BLaER1 (cell line): ENCODE measurements at regions not wholly inside any gene's neighbourhood (a gene's known extent, or its start where the extent isn't known, plus 50 kb on each side); places are given as distances from the start of the nearest gene placed in this dataset.

Experiments
- H3K27ac ChIP-seq: shearing (Covaris generic); formaldehyde crosslinking; 2 replicates; pipeline ENCODE4 v1.8.1; 2022
- H3K27me3 ChIP-seq: shearing (Covaris generic); formaldehyde crosslinking; 2 replicates; pipeline ENCODE4 v1.8.1; 2022
- H3K36me3 ChIP-seq: shearing (Covaris generic); formaldehyde crosslinking; 2 replicates; pipeline ENCODE4 v1.8.1; 2022
- H3K4me1 ChIP-seq: shearing (Covaris generic); formaldehyde crosslinking; 2 replicates; pipeline ENCODE4 v1.8.1; 2022
- H3K4me2 ChIP-seq: shearing (Covaris generic); formaldehyde crosslinking; 2 replicates; pipeline ENCODE4 v1.8.1; 2022
- H3K4me3 ChIP-seq: shearing (Covaris generic); formaldehyde crosslinking; 2 replicates; pipeline ENCODE4 v1.8.1; 2022
- H3K9ac ChIP-seq: shearing (Covaris generic); formaldehyde crosslinking; 2 replicates; pipeline ENCODE4 v1.8.1; 2022
- H3K9me3 ChIP-seq: shearing (Covaris generic); formaldehyde crosslinking; 2 replicates; pipeline ENCODE4 v1.8.1; 2022
- H4K20me1 ChIP-seq: shearing (Covaris generic); formaldehyde crosslinking; 2 replicates; pipeline ENCODE4 v1.8.1; 2022
- Cebpa-rat ChIP-seq: shearing (Covaris generic); IDR thresholded peaks from 2 replicates; pipeline ENCODE4 v1.8.1; 2022

GRCh38 chr6:147906361-147906760 lies 397.9 kb downstream of the SAMD5 start:
- Histone ChIP-seq H3K9me3 (no peaks in the 10 kb centered on the region), H3K9ac (no peak overlapping the region), H3K27me3 (no peaks in the 10 kb centered on the region), H3K4me3 (no peak overlapping the region), H3K27ac (no peak overlapping the region), H3K36me3 (no peaks in the 10 kb centered on the region), H4K20me1 (no peaks in the 10 kb centered on the region), H3K4me1 (no peaks in the 10 kb centered on the region), H3K4me2 (no peak overlapping the region)
- TF ChIP-seq Cebpa-rat = no peak

DNA sequence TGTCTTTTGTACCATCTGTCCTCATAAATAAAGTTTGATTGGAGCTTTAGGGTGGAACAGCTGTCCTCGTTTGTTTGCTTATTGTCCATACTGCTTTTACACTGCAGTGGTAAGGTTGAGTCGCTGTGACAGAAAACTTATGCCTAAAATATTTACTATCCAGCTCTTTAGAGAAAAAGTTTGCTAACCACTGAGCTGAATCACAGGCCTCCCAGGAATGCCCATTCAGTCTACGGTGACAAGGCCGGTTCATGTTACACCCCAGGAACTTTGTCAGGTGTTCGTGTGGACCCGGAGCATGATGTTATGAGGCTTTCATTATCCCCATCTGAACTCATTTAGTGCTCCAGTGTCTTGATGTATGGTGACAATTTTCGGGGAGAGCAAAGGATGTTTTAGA lies 401.1 kb downstream of the SAMD5 start:
- H3K4me3 ChIP-seq = no peak overlapping the region
- H3K36me3 ChIP-seq = no peaks in the 10 kb centered on the region
- no peaks in the 10 kb centered on the region for H3K27me3 ChIP-seq
- no peaks in the 10 kb centered on the region for H3K9me3 ChIP-seq
- H3K4me2 ChIP-seq = no peak overlapping the region
- no peak for TF ChIP-seq Cebpa-rat
- H3K27ac ChIP-seq = no peak overlapping the region
- no peak overlapping the region for H3K9ac ChIP-seq
- no peaks in the 10 kb centered on the region for H4K20me1 ChIP-seq
- H3K4me1 ChIP-seq = no peaks in the 10 kb centered on the region

GRCh38 chr6:147910281-147910680 lies 401.8 kb downstream of the SAMD5 start:
- TF ChIP-seq Cebpa-rat = no peak
- H3K9ac ChIP-seq = no peak overlapping the region
- no peaks in the 10 kb centered on the region for H3K27me3 ChIP-seq
- no peak overlapping the region for H3K27ac ChIP-seq
- no peak overlapping the region for H3K4me3 ChIP-seq
- no peak overlapping the region for H3K4me2 ChIP-seq
- no peaks in the 10 kb centered on the region for H4K20me1 ChIP-seq
- no peaks in the 10 kb centered on the region for H3K9me3 ChIP-seq
- H3K4me1 ChIP-seq = no peaks in the 10 kb centered on the region
- H3K36me3 ChIP-seq = no peaks in the 10 kb centered on the region

GRCh38 chr6:147911057-147911456 lies 402.6 kb downstream of the SAMD5 start:
- Histone ChIP-seq H3K9ac (no peak overlapping the region), H3K4me2 (no peak overlapping the region), H3K36me3 (no peaks in the 10 kb centered on the region), H4K20me1 (no peaks in the 10 kb centered on the region), H3K4me1 (no peaks in the 10 kb centered on the region), H3K4me3 (no peak overlapping the region), H3K9me3 (no peaks in the 10 kb centered on the region), H3K27ac (no peak overlapping the region), H3K27me3 (no peaks in the 10 kb centered on the region)
- TF ChIP-seq Cebpa-rat = no peak

GRCh38 chr6:147911686-147912085 lies 403.2 kb downstream of the SAMD5 start:
- no peak for TF ChIP-seq Cebpa-rat
- H3K9me3 ChIP-seq = no peaks in the 10 kb centered on the region
- no peak overlapping the region for H3K4me2 ChIP-seq
- no peaks in the 10 kb centered on the region for H4K20me1 ChIP-seq
- H3K36me3 ChIP-seq = no peaks in the 10 kb centered on the region
- no peaks in the 10 kb centered on the region for H3K4me1 ChIP-seq
- H3K9ac ChIP-seq = no peak overlapping the region
- no peaks in the 10 kb centered on the region for H3K27me3 ChIP-seq
- H3K27ac ChIP-seq = no peak overlapping the region
- no peak overlapping the region for H3K4me3 ChIP-seq

GRCh38 chr6:147922799-147923198 lies 414.3 kb downstream of the SAMD5 start:
- H3K9me3 ChIP-seq = peaks cover 15% of the 10 kb centered on the region
- H3K36me3 ChIP-seq = no peaks in the 10 kb centered on the region
- TF ChIP-seq Cebpa-rat = no peak
- no peaks in the 10 kb centered on the region for H3K27me3 ChIP-seq
- H3K9ac ChIP-seq = no peak overlapping the region
- H3K4me1 ChIP-seq = no peaks in the 10 kb centered on the region
- no peak overlapping the region for H3K4me3 ChIP-seq
- H4K20me1 ChIP-seq = no peaks in the 10 kb centered on the region
- H3K27ac ChIP-seq = no peak overlapping the region
- no peak overlapping the region for H3K4me2 ChIP-seq

GRCh38 chr6:147924598-147924997 lies 416.1 kb downstream of the SAMD5 start:
- H4K20me1 ChIP-seq = no peaks in the 10 kb centered on the region
- no peaks in the 10 kb centered on the region for H3K4me1 ChIP-seq

DNA sequence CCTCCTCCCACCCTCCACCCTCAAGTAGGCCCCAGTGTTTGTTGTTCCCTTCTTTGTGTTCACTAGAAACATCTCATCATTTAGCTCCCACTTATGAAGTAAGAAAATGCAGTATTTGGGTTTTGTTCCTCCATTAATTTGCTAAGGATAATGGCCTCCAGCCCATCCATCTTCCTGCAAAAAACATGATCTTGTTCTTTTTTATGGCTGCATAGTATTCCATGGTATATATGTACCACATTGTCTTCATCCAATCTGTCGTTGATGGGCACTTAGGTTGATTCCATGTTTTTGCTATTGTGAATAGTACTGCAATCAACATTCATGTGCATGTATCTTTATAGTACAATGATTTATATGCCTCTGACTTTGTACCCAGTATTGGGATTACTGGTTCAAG lies 416.8 kb upstream of the SASH1 start:
- Histone ChIP-seq H3K27me3 (no peaks in the 10 kb centered on the region), H3K9ac (no peak overlapping the region), H3K9me3 (peaks cover 25% of the 10 kb centered on the region), H3K27ac (no peak overlapping the region), H3K4me1 (no peaks in the 10 kb centered on the region), H3K4me3 (no peak overlapping the region), H3K36me3 (no peaks in the 10 kb centered on the region), H3K4me2 (no peak overlapping the region), H4K20me1 (no peaks in the 10 kb centered on the region)
- TF ChIP-seq Cebpa-rat = no peak

More at GRCh38 chr6:147924598-147924997, 416.1 kb downstream of the SAMD5 start:
- no peak overlapping the region for H3K4me2 ChIP-seq
- no peaks in the 10 kb centered on the region for H3K27me3 ChIP-seq
- TF ChIP-seq Cebpa-rat = no peak
- peaks cover 25% of the 10 kb centered on the region for H3K9me3 ChIP-seq
- H3K4me3 ChIP-seq = no peak overlapping the region
- no peak overlapping the region for H3K9ac ChIP-seq
- no peaks in the 10 kb centered on the region for H3K36me3 ChIP-seq
- no peak overlapping the region for H3K27ac ChIP-seq

DNA sequence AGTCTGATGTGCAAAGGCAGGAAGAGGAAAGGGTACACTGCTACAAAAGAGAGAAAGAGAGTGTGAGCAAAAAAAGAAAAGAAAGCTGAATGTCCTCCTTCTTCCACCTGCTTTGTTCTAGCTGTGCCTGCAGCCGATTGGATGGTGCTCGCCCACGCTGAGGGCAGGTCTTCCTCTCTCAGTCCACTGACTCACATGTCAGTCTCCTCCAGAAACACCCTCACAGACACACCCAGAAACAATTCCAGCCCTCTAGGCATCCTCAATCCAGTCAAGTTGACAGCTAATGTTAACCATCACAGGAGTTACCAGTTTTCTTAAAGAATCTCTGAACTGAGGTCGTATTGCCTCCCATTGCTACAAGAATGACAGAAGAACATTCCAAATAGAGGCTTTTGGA lies 411.9 kb upstream of the SASH1 start:
- Histone ChIP-seq H3K4me1 (no peaks in the 10 kb centered on the region), H3K9ac (no peak overlapping the region), H4K20me1 (no peaks in the 10 kb centered on the region), H3K27ac (no peak overlapping the region), H3K9me3 (peaks cover 16% of the 10 kb centered on the region), H3K36me3 (no peaks in the 10 kb centered on the region), H3K4me2 (no peak overlapping the region), H3K4me3 (no peak overlapping the region), H3K27me3 (no peaks in the 10 kb centered on the region)
- no peak for TF ChIP-seq Cebpa-rat

DNA sequence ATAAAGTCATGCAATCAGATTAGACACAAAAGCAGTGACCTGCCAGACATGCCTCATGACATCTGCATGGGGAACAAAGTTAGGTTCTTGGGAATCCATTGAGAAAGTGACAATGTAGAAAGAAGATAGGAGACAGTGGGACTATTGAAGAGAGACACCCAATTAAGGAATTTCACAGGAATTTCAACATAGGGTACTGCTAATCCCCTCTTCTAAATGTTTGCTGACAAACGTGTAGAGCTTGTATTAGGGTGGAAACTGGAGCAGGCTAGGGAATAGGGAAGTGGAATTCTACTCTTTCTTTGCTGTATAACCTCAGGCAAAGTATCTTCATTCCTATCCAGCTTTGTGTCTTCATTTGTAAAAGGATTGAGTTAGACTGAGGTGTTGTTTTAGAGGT lies 409.4 kb upstream of the SASH1 start:
- no peak overlapping the region for H3K4me2 ChIP-seq
- H4K20me1 ChIP-seq = no peaks in the 10 kb centered on the region

DNA sequence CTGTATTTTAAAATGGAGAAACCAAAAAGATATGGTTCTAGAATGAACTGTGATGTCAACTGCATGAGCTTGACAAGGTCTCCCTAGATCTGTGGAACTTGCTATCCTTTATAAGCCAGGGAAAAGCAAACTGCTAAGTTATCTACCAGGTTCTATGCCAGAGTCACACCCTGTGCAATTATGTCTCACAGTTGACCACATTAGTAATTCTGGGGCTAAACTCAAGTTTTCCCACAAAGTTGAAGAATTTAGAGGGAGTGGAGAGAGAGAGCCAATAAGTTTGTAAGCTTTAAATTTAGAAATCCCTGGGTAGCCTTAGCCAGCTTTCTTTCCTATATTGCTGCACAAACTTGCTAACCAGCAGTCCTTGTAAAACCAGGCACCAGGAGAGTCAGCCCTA lies 407.0 kb upstream of the SASH1 start:
- H3K27me3 ChIP-seq = no peaks in the 10 kb centered on the region
- no peaks in the 10 kb centered on the region for H3K36me3 ChIP-seq
- H3K27ac ChIP-seq = no peak overlapping the region
- H3K4me3 ChIP-seq = no peak overlapping the region
- H3K4me1 ChIP-seq = no peaks in the 10 kb centered on the region
- TF ChIP-seq Cebpa-rat = no peak
- no peaks in the 10 kb centered on the region for H4K20me1 ChIP-seq
- H3K9ac ChIP-seq = no peak overlapping the region
- H3K4me2 ChIP-seq = no peak overlapping the region
- H3K9me3 ChIP-seq = no peaks in the 10 kb centered on the region

More for the DNA sequence above, 409.4 kb upstream of the SASH1 start:
- H3K9ac ChIP-seq = no peak overlapping the region
- no peak overlapping the region for H3K27ac ChIP-seq
- no peak for TF ChIP-seq Cebpa-rat
- no peaks in the 10 kb centered on the region for H3K36me3 ChIP-seq
- H3K27me3 ChIP-seq = no peaks in the 10 kb centered on the region
- no peaks in the 10 kb centered on the region for H3K4me1 ChIP-seq
- peaks cover 8% of the 10 kb centered on the region; the same call in 1 of the 2 replicates for H3K9me3 ChIP-seq
- no peak overlapping the region for H3K4me3 ChIP-seq
